ENCODE measurements at regions not wholly inside any gene's neighbourhood (a gene's known extent, or its start where the extent isn't known, plus 50 kb on each side); places are given as distances from the start of the nearest gene placed in this dataset.

- DNase-seq (ENCODE audit: low read depth in 2 of 2): no peak
Observed at GRCh38 chr11:13062115-13062514, 53.0 kb downstream of the RASSF10 start.

GRCh38 chr11:13064593-13064992 lies 55.5 kb downstream of the RASSF10 start:
- no peak for DNase-seq (ENCODE audit: low read depth in 2 of 2)

GRCh38 chr11:13065200-13065787 lies 56.2 kb downstream of the RASSF10 start:
- no peak for DNase-seq (ENCODE audit: low read depth in 2 of 2)

GRCh38 chr11:13068211-13068610 lies 59.1 kb downstream of the RASSF10 start:
- no peak for DNase-seq (ENCODE audit: low read depth in 2 of 2)

- DNase-seq (ENCODE audit: low read depth in 2 of 2): peak; percentile 91 to 96
Observed at GRCh38 chr11:13073119-13073981, 64.2 kb downstream of the RASSF10 start.

GRCh38 chr11:13074714-13075464 lies 65.8 kb downstream of the RASSF10 start:
- no peak for DNase-seq (ENCODE audit: low read depth in 2 of 2)

GRCh38 chr11:13076961-13077360 lies 67.8 kb downstream of the RASSF10 start:
- no peak for DNase-seq (ENCODE audit: low read depth in 2 of 2)

- DNase-seq (ENCODE audit: low read depth in 2 of 2): no peak
Observed at GRCh38 chr11:13080861-13081260, 71.7 kb downstream of the RASSF10 start.

GRCh38 chr11:13082588-13082987 lies 73.5 kb downstream of the RASSF10 start:
- DNase-seq (ENCODE audit: low read depth in 2 of 2): no peak

- DNase-seq (ENCODE audit: low read depth in 2 of 2): no peak
Observed at GRCh38 chr11:13090228-13090708, 81.2 kb downstream of the RASSF10 start.

GRCh38 chr11:13091373-13091772 lies 82.3 kb downstream of the RASSF10 start:
- DNase-seq (ENCODE audit: low read depth in 2 of 2): no peak

GRCh38 chr11:13091804-13092203 lies 82.7 kb downstream of the RASSF10 start:
- no peak for DNase-seq (ENCODE audit: low read depth in 2 of 2)

GRCh38 chr11:13094930-13095687 lies 86.0 kb downstream of the RASSF10 start:
- no peak for DNase-seq (ENCODE audit: low read depth in 2 of 2)

- DNase-seq (ENCODE audit: low read depth in 2 of 2): no peak
Observed at GRCh38 chr11:13098063-13098462, 88.9 kb downstream of the RASSF10 start.

GRCh38 chr11:13098616-13099289 lies 89.6 kb downstream of the RASSF10 start:
- DNase-seq (ENCODE audit: low read depth in 2 of 2): no peak

- DNase-seq (ENCODE audit: low read depth in 2 of 2): peak in 1 of 2 donors; percentile 66
Observed at GRCh38 chr11:13101644-13102512, 92.8 kb downstream of the RASSF10 start.

GRCh38 chr11:13102513-13102840 lies 93.4 kb downstream of the RASSF10 start:
- DNase-seq (ENCODE audit: low read depth in 2 of 2): no peak

- no peak for DNase-seq (ENCODE audit: low read depth in 2 of 2)
Observed at GRCh38 chr11:13102865-13103539, 93.9 kb downstream of the RASSF10 start.

- peak; percentile 35 to 39 for DNase-seq (ENCODE audit: low read depth in 2 of 2)
Observed at GRCh38 chr11:13103962-13104554, 94.9 kb downstream of the RASSF10 start.
